Hepatocyte (in vitro differentiated cells): ENCODE measurements at regions not wholly inside any gene's neighbourhood (a gene's known extent, or its start where the extent isn't known, plus 50 kb on each side); places are given as distances from the start of the nearest gene placed in this dataset.

ENCODE experiments used
- EZH2 ChIP-seq: fragments of 200-600 bp; sonication (generic); IDR thresholded peaks from 2 replicates; pipeline ENCODE4 v1.6.1; 2016; ENCODE audit warnings: antibody characterized with exemption, mild to moderate bottlenecking, borderline replicate concordance
- EZH2phosphoT487 ChIP-seq: fragments of 200-600 bp; sonication (generic); IDR thresholded peaks from one replicate; pipeline ENCODE4 v1.6.1; 2018; ENCODE audit warnings: antibody characterized with exemption, mild to moderate bottlenecking, low read depth, moderate library complexity; ENCODE audit not compliant: unreplicated experiment, severe bottlenecking
- TF ChIP-seq, protein P1 (sequence below): fragments of 200-600 bp; sonication (generic); IDR thresholded peaks from 2 replicates; pipeline ENCODE4 v1.5.1; 2016; ENCODE audit warnings: antibody characterized with exemption, mild to moderate bottlenecking; ENCODE audit not compliant: poor library complexity

DNA sequence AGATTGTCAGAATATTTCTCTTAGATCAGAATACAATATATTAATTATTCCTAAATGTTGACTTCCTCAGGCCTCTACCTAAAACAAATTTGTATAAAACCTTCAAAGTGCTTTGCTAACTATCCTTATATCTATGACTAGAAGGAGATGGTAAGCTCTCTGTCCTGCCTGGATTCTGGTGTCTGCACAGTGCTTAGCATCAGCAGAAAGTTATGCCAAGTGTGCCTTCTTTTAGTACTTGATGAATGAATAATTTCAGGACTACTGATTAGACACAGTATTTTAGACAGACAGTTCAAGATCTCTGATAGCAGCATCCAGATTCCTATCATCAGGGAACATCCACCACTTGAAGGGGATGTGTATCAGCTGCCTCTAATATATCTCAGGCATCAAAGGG is 242.4 kb upstream of the TLL1 start:
- TF ChIP-seq, protein P1, sequence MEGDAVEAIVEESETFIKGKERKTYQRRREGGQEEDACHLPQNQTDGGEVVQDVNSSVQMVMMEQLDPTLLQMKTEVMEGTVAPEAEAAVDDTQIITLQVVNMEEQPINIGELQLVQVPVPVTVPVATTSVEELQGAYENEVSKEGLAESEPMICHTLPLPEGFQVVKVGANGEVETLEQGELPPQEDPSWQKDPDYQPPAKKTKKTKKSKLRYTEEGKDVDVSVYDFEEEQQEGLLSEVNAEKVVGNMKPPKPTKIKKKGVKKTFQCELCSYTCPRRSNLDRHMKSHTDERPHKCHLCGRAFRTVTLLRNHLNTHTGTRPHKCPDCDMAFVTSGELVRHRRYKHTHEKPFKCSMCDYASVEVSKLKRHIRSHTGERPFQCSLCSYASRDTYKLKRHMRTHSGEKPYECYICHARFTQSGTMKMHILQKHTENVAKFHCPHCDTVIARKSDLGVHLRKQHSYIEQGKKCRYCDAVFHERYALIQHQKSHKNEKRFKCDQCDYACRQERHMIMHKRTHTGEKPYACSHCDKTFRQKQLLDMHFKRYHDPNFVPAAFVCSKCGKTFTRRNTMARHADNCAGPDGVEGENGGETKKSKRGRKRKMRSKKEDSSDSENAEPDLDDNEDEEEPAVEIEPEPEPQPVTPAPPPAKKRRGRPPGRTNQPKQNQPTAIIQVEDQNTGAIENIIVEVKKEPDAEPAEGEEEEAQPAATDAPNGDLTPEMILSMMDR, result no peak
- TF ChIP-seq EZH2 (no peak), EZH2phosphoT487 (no peak)
